ENCODE measurements at regions not wholly inside any gene's neighbourhood (a gene's known extent, or its start where the extent isn't known, plus 50 kb on each side); places are given as distances from the start of the nearest gene placed in this dataset.

DNA sequence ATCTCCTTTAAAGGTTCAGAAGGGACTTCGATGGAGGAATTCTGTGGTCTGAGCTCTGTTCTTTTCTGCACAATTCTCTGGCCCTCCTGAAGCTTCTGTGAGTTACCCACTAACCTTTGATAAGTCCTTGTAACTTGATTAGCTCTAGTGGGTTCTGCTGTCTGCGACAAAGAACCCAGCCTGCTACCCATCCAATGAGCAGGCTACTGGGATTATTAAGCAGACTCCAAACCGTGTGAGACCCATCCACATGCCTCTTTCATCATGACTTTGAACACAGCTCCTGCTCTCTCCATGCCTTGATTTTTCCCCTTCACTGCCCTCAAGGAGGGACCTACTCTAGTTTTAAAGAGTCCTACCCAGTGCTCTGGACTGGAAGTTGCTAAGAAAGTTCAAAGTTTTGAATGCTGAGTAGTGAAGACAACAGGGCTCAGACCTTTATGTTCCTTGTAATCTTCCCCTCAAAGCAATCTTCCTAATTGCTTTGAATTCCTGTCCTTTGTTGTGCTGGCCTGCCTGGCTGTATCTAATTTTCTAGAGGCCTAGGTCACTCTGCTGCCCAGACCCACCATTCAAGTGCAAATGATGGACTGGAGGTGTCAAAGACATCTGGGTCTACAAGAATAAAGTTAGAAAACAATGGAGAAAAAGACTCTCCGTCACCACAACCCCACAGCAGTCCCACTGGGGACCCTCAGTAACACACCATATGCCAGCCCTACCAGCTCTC is 146.9 kb downstream of the RHOU start:
- TF ChIP-seq, protein P1, sequence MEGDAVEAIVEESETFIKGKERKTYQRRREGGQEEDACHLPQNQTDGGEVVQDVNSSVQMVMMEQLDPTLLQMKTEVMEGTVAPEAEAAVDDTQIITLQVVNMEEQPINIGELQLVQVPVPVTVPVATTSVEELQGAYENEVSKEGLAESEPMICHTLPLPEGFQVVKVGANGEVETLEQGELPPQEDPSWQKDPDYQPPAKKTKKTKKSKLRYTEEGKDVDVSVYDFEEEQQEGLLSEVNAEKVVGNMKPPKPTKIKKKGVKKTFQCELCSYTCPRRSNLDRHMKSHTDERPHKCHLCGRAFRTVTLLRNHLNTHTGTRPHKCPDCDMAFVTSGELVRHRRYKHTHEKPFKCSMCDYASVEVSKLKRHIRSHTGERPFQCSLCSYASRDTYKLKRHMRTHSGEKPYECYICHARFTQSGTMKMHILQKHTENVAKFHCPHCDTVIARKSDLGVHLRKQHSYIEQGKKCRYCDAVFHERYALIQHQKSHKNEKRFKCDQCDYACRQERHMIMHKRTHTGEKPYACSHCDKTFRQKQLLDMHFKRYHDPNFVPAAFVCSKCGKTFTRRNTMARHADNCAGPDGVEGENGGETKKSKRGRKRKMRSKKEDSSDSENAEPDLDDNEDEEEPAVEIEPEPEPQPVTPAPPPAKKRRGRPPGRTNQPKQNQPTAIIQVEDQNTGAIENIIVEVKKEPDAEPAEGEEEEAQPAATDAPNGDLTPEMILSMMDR (IDR thresholded peaks at IDR 0.05) = no peak
- no peak for TF ChIP-seq EP300 (IDR thresholded peaks at IDR 0.05)
- TF ChIP-seq POLR2A (IDR thresholded peaks at IDR 0.05) = no peak

Measured in upper lobe of left lung (tissue), 4 donors.